HL-60 (cell line): ENCODE measurements at regions not wholly inside any gene's neighbourhood (a gene's known extent, or its start where the extent isn't known, plus 50 kb on each side); places are given as distances from the start of the nearest gene placed in this dataset.

Experiments
- CTCF ChIP-seq: IDR thresholded peaks from one replicate; pipeline ENCODE4 v1.5.1; 2011; ENCODE audit warnings: low read length, control low read depth, inconsistent platforms; ENCODE audit not compliant: insufficient read depth
- POLR2AphosphoS5 ChIP-seq: IDR thresholded peaks from 2 replicates; pipeline ENCODE4 v1.6.1; 2012; ENCODE audit warnings: low read depth
- REST ChIP-seq: IDR thresholded peaks from 2 replicates; pipeline ENCODE4 v1.6.1; 2012; ENCODE audit warnings: low read depth; ENCODE audit not compliant: insufficient replicate concordance

GRCh38 chr10:23496727-23497126 is 57.9 kb downstream of the OTUD1 start:
- no peak for TF ChIP-seq POLR2AphosphoS5
- TF ChIP-seq CTCF: no peak
- no peak for TF ChIP-seq REST
